ENCODE measurements at regions not wholly inside any gene's neighbourhood (a gene's known extent, or its start where the extent isn't known, plus 50 kb on each side); places are given as distances from the start of the nearest gene placed in this dataset.

GRCh38 chr17:72574675-72575510, 454.1 kb downstream of the SOX9 start:
- DNase-seq (ENCODE audit: low read depth in 2 of 2), result no peak

GRCh38 chr17:72575542-72576233, 454.9 kb downstream of the SOX9 start:
- DNase-seq (ENCODE audit: low read depth in 2 of 2), result no peak

GRCh38 chr17:72576289-72576759, 455.5 kb downstream of the SOX9 start:
- DNase-seq (ENCODE audit: low read depth in 2 of 2), result no peak

GRCh38 chr17:72578817-72579470, 458.1 kb downstream of the SOX9 start:
- no peak for DNase-seq (ENCODE audit: low read depth in 2 of 2)

- no peak for DNase-seq (ENCODE audit: low read depth in 2 of 2)
Observed at GRCh38 chr17:72579990-72580320, 459.1 kb downstream of the SOX9 start.

GRCh38 chr17:72580321-72581127, 459.7 kb downstream of the SOX9 start:
- no peak for DNase-seq (ENCODE audit: low read depth in 2 of 2)

- DNase-seq (ENCODE audit: low read depth in 2 of 2), result no peak
Observed at GRCh38 chr17:72587156-72587555, 466.3 kb downstream of the SOX9 start.

- no peak for DNase-seq (ENCODE audit: low read depth in 2 of 2)
Observed at GRCh38 chr17:72587773-72588511, 467.1 kb downstream of the SOX9 start.

- DNase-seq (ENCODE audit: low read depth in 2 of 2), result no peak
Observed at GRCh38 chr17:72588561-72588960, 467.7 kb downstream of the SOX9 start.

GRCh38 chr17:72588961-72589360, 468.1 kb downstream of the SOX9 start:
- no peak for DNase-seq (ENCODE audit: low read depth in 2 of 2)

GRCh38 chr17:72590382-72590781, 469.6 kb downstream of the SOX9 start:
- no peak for DNase-seq (ENCODE audit: low read depth in 2 of 2)

- DNase-seq (ENCODE audit: low read depth in 2 of 2), result no peak
Observed at GRCh38 chr17:72590882-72591281, 470.1 kb downstream of the SOX9 start.

GRCh38 chr17:72591289-72592241, 470.7 kb downstream of the SOX9 start:
- DNase-seq (ENCODE audit: low read depth in 2 of 2), result no peak

- peak; percentile 9 to 47 for DNase-seq (ENCODE audit: low read depth in 2 of 2)
Observed at GRCh38 chr17:72592242-72592966, 471.6 kb downstream of the SOX9 start.

- no peak for DNase-seq (ENCODE audit: low read depth in 2 of 2)
Observed at GRCh38 chr17:72592967-72593325, 472.1 kb downstream of the SOX9 start.

- no peak for DNase-seq (ENCODE audit: low read depth in 2 of 2)
Observed at GRCh38 chr17:72594248-72594647, 473.4 kb downstream of the SOX9 start.
